GM12874 (cell line): ENCODE measurements at regions not wholly inside any gene's neighbourhood (a gene's known extent, or its start where the extent isn't known, plus 50 kb on each side); places are given as distances from the start of the nearest gene placed in this dataset.

Experiments
- TF ChIP-seq, protein P1 (sequence below): IDR thresholded peaks from 2 replicates; pipeline ENCODE4 v1.5.1; 2011; ENCODE audit warnings: low read depth, mild to moderate bottlenecking, control low read depth, low read length, moderate library complexity; ENCODE audit not compliant: insufficient read depth

DNA sequence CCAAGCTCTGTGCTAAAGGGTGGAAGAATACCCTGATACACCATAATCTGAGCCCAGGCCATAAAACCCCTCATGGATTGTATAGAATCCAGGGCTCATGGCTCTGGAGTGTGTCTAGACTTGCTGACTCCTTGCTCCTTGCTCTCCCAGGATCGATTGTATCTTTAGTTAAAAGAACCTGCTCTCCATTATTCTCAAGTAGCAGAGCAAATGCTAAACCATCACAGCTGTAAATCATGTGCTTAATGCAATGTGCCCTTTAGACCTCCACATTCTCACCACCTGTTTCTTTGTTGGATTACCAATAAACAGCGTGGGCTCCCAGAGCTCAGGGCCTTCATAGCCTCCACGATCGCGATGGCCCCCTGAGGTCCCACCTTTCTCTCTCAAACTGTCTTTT lies 411.6 kb upstream of the FBXO33 start:
- TF ChIP-seq, protein P1, sequence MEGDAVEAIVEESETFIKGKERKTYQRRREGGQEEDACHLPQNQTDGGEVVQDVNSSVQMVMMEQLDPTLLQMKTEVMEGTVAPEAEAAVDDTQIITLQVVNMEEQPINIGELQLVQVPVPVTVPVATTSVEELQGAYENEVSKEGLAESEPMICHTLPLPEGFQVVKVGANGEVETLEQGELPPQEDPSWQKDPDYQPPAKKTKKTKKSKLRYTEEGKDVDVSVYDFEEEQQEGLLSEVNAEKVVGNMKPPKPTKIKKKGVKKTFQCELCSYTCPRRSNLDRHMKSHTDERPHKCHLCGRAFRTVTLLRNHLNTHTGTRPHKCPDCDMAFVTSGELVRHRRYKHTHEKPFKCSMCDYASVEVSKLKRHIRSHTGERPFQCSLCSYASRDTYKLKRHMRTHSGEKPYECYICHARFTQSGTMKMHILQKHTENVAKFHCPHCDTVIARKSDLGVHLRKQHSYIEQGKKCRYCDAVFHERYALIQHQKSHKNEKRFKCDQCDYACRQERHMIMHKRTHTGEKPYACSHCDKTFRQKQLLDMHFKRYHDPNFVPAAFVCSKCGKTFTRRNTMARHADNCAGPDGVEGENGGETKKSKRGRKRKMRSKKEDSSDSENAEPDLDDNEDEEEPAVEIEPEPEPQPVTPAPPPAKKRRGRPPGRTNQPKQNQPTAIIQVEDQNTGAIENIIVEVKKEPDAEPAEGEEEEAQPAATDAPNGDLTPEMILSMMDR, result no peak

DNA sequence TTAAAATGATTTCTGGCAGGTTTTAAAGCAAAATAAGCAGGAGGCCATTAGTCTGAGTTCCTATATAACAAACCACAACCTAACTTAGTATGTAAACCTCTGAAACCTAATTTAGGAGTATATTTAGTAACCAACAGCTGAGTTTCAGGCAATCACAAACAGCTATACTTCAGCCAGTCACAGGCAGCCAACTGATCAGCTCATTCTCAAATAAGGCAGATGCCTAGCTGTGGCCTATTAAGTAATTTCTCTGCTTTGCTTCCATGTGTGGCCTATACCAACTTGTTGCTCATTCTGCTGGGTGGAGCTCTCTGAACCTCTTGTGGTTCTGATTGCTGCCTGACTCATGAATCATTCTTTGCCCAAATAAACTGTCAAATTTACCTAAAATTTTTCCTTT lies 408.9 kb upstream of the FBXO33 start:
- TF ChIP-seq, protein P1, result no peak

DNA sequence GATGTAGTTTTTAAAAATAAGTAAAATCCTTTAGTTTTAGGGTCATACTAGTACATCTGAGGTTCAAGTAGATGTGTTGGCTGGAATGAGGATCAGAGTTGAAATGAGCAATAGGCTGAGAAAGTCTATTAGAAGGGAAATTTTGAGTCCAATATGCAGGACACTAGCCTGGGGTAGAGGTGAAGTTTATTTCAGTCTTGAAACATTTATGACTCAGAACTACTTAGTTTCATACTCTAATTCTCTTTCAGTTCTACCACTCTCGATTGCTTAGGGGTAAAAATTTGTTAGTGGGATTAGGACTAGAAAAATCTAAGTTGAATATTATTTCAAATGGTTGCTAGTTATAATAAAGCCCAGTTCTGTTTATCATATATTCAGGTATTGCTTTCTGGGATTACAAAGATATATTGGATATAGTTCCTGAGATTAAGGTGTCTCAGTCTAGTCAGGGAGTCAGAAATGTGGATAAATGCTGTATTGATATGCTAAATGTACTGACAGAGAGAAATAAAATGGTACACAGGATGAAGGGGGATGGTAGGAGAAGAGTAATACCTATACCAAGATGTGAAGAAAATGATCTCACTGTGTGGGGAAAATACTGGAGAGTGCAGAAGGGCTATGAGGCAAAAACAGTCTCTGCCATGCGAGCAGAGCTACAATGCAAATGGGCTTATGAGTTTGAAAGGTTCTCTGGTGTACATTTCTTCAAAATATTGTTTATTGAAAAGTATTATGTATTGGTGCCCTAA lies 395.8 kb upstream of the FBXO33 start:
- TF ChIP-seq, protein P1, result no peak

DNA sequence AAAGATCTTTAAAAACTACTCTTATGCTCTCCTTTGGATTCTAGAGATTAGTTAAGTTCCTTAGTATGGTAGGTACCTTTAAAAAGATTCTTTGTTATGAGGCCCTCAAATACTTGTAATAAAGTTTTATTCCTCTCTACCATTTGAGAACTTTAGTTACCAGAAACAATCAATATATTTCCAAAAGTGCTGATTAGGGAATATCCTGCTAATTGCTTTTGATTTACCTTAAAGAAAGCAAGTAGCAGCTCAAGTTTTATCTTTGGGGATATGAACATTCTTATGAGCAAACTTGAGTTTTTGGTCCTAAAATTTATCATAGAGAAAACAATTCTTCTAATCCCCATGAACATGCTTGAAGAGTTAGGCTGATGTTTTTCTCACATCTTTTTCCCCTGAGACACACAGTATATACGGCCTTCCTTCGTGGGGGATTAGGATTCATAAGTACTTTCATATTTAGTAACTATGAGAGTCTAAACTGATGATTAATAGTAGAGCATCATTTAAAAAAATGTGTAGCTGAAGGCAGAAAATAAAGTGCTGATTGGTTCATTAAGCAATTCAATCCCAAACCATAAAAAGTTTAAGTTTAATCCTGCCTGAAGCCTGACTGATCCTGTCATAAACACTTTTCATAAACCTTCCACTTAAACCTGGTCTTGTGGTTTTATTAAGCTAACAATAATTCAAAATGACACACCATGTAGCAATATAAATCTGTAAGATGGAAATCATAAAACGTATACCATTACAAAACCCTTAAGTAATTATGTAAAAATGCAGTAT lies 380.5 kb upstream of the FBXO33 start:
- TF ChIP-seq, protein P1, result no peak

DNA sequence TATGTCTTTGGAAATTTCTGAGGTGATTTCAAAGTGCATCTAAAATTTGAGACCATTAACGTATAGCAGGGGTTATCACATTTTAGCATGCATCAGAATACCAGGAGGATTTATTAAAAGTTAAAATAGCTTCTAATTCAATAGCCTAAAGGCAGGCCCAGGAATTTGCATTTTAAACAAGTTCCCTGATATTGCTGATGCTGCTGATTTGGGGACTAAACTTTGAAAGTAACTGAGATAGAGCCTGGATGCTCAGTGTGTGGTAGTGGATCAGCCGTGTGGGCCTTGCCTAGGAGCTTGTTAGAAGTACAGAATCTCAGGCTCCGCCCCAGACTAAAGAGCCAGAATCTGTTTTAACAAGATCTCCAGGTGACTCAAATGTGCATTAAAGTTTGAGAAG lies 375.0 kb upstream of the FBXO33 start:
- TF ChIP-seq, protein P1, result no peak

DNA sequence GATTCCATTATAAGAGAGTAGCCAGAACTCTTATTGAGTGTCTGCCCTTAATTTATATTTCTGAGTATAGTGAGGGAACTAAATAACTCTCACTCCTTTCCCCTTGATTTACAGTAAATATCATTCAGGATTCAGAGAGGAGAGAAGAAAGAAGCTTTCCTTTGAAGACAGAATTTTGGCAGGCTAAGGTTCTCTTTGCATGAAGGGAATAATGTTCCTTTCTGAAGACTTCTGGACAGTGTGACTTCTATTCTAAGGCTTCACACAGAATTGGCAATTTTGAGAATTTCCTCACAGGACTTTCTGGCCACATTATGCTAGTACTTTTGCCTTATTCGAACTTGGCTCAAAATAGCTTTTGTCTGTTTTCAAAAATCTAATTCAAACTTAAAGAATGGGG lies 352.2 kb upstream of the FBXO33 start:
- TF ChIP-seq, protein P1, result no peak

DNA sequence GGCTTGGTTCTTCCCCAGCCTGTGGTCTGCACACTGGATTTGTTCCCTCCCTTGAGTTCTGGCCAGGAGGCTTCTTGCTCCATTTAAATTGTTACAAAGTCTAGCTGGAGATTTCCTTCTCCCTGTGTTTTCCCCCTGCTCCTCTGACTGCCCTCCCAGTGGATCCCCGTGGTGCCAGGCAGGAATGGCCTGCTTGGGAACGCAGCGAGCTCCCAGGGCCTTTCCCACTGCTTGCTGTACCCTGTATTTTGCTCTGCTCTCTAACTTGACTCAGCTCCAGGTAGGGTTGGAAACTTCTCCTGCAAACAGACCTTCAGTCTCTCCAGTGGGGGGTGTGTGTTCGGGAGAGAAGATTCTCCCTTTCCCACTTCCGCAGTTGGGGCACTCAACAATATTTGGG lies 349.2 kb upstream of the FBXO33 start:
- TF ChIP-seq, protein P1, result no peak
